GM23338 (cell line): ENCODE measurements at regions not wholly inside any gene's neighbourhood (a gene's known extent, or its start where the extent isn't known, plus 50 kb on each side); places are given as distances from the start of the nearest gene placed in this dataset.

Experiments
- ATAC-seq: fragments of 200-7000 bp; cut with Tn5 transposase; 3 replicates; pipeline ENCODE4 v1.9.1; 2020
- DNase-seq: peaks from one replicate; pipeline ENCODE4 v3.0.0-alpha.2; 2015; ENCODE audit warnings: low spot score
- H2AFZ ChIP-seq: fragments of 200-600 bp; sonication (generic); 2 replicates; pipeline ENCODE4 v1.8.0; 2016; ENCODE audit warnings: antibody characterized with exemption, mild to moderate bottlenecking, moderate library complexity
- H3F3A ChIP-seq: fragments of 200-600 bp; sonication (generic); replicated peaks from 2 replicates; pipeline ENCODE4 v1.8.0; 2017; ENCODE audit warnings: antibody characterized with exemption, mixed run types, low read depth
- H3K27ac ChIP-seq: fragments of 200-600 bp; sonication (generic); 2 replicates; pipeline ENCODE4 v1.6.1; 2016; ENCODE audit warnings: low read depth
- H3K27me3 ChIP-seq: fragments of 200-600 bp; sonication (generic); 2 replicates; pipeline ENCODE4 v1.8.0; 2016; ENCODE audit warnings: mild to moderate bottlenecking, mixed run types, moderate library complexity; ENCODE audit not compliant: insufficient read depth
- H3K36me3 ChIP-seq: fragments of 200-600 bp; sonication (generic); 2 replicates; pipeline ENCODE4 v1.8.0; 2016; ENCODE audit warnings: mild to moderate bottlenecking; ENCODE audit not compliant: insufficient read depth
- H3K4me1 ChIP-seq: fragments of 200-600 bp; sonication (generic); 2 replicates; pipeline ENCODE4 v1.8.0; 2016; ENCODE audit warnings: mild to moderate bottlenecking, moderate library complexity; ENCODE audit not compliant: insufficient read depth
- H3K4me2 ChIP-seq: fragments of 200-600 bp; sonication (generic); 2 replicates; pipeline ENCODE4 v1.7.1; 2017; ENCODE audit warnings: mixed run types
- H3K4me3 ChIP-seq: fragments of 200-600 bp; sonication (generic); 2 replicates; pipeline ENCODE4 v1.6.1; 2016; ENCODE audit warnings: mixed run types
- H3K79me2 ChIP-seq: fragments of 200-600 bp; sonication (generic); replicated peaks from 2 replicates; pipeline ENCODE4 v1.8.0; 2017; ENCODE audit warnings: mild to moderate bottlenecking; ENCODE audit not compliant: insufficient read depth
- H3K9me2 ChIP-seq: fragments of 200-600 bp; sonication (generic); 2 replicates; pipeline ENCODE4 v1.8.0; 2017; ENCODE audit not compliant: insufficient read depth
- H4K20me1 ChIP-seq: fragments of 200-600 bp; sonication (generic); replicated peaks from 2 replicates; pipeline ENCODE4 v1.8.0; 2017; ENCODE audit warnings: mild to moderate bottlenecking; ENCODE audit not compliant: insufficient read depth
- H3K27ac Mint-ChIP-seq: 2 replicates; pipeline ENCODE4 v1.8.0; 2020; ENCODE audit warnings: inconsistent platforms, mild to moderate bottlenecking, moderate library complexity, mixed read lengths
- H3K27me3 Mint-ChIP-seq: 3 replicates; pipeline ENCODE4 v1.8.0; 2022; ENCODE audit warnings: low read depth, mild to moderate bottlenecking, moderate library complexity, mixed read lengths, inconsistent platforms; ENCODE audit not compliant: insufficient read depth, poor library complexity
- H3K36me3 Mint-ChIP-seq: 3 replicates; pipeline ENCODE4 v1.8.0; 2021; ENCODE audit warnings: low read depth, mild to moderate bottlenecking, inconsistent platforms, moderate library complexity, mixed read lengths
- H3K4me1 Mint-ChIP-seq: 3 replicates; pipeline ENCODE4 v1.8.0; 2020; ENCODE audit warnings: mild to moderate bottlenecking, inconsistent platforms, mixed read lengths
- H3K4me3 Mint-ChIP-seq: 3 replicates; pipeline ENCODE4 v1.8.0; 2021; ENCODE audit warnings: moderate library complexity, mild to moderate bottlenecking, inconsistent platforms, mixed read lengths
- H3K9me3 Mint-ChIP-seq: 3 replicates; pipeline ENCODE4 v1.8.0; 2020; ENCODE audit warnings: moderate library complexity, mild to moderate bottlenecking, inconsistent platforms, mixed read lengths
- CREB1 ChIP-seq: fragments of 250-450 bp; sonication (Bioruptor Pico); IDR thresholded peaks from 2 replicates; pipeline ENCODE4 v1.5.0; 2020; ENCODE audit warnings: low read depth, mild to moderate bottlenecking, moderate library complexity
- EZH2 ChIP-seq: fragments of 200-600 bp; sonication (generic); IDR thresholded peaks from one replicate; pipeline ENCODE4 v1.8.0; 2017; ENCODE audit warnings: antibody characterized with exemption, mild to moderate bottlenecking, low read depth; ENCODE audit not compliant: unreplicated experiment
- EZH2phosphoT487 ChIP-seq: fragments of 200-600 bp; sonication (generic); IDR thresholded peaks from one replicate; pipeline ENCODE4 v1.8.1; 2018; ENCODE audit warnings: antibody characterized with exemption; ENCODE audit not compliant: unreplicated experiment
- JUNB ChIP-seq: IDR thresholded peaks from one replicate; pipeline ENCODE4 v1.6.1; 2016; ENCODE audit warnings: antibody characterized with exemption; ENCODE audit not compliant: unreplicated experiment
- NANOG ChIP-seq: IDR thresholded peaks from 2 replicates; pipeline ENCODE4 v1.6.1; 2016; ENCODE audit warnings: antibody characterized with exemption, borderline replicate concordance
- POLR2AphosphoS5 ChIP-seq: IDR thresholded peaks from 2 replicates; pipeline ENCODE4 v1.6.1; 2016; ENCODE audit warnings: antibody characterized with exemption, low read depth
- STAT1 ChIP-seq: IDR thresholded peaks from one replicate; pipeline ENCODE4 v1.6.1; 2016; ENCODE audit warnings: antibody characterized with exemption; ENCODE audit not compliant: unreplicated experiment
- ZNF114 ChIP-seq: fragments of 250-450 bp; sonication (Bioruptor Pico); IDR thresholded peaks from 2 replicates; pipeline ENCODE4 v1.5.0; 2020; ENCODE audit warnings: mild to moderate bottlenecking, moderate library complexity
- TF ChIP-seq, protein P1 (sequence below): IDR thresholded peaks from one replicate; pipeline ENCODE4 v1.6.1; 2018; ENCODE audit warnings: antibody characterized with exemption; ENCODE audit not compliant: unreplicated experiment
- TF ChIP-seq, protein P2 (sequence below): fragments of 250-450 bp; sonication (Bioruptor Pico); IDR thresholded peaks from 2 replicates; pipeline ENCODE4 v1.5.0; 2020; ENCODE audit warnings: mild to moderate bottlenecking, moderate library complexity
- TF ChIP-seq, protein P3 (sequence below), 2 experiments: fragments of 200-600 bp in 1 of 2; sonication (generic) in 1 of 2; conservative IDR thresholded peaks; 2 replicates each; pipeline versions ENCODE4 v1.5.1 to v1.6.1; 2016 to 2017; ENCODE audit warnings: antibody characterized with exemption in 2 of 2, low read depth in 2 of 2, mild to moderate bottlenecking in 2 of 2, moderate library complexity in 1 of 2
- TF ChIP-seq, protein P4 (sequence below): IDR thresholded peaks from 2 replicates; pipeline ENCODE4 v1.6.1; 2016; ENCODE audit warnings: antibody characterized with exemption

DNA sequence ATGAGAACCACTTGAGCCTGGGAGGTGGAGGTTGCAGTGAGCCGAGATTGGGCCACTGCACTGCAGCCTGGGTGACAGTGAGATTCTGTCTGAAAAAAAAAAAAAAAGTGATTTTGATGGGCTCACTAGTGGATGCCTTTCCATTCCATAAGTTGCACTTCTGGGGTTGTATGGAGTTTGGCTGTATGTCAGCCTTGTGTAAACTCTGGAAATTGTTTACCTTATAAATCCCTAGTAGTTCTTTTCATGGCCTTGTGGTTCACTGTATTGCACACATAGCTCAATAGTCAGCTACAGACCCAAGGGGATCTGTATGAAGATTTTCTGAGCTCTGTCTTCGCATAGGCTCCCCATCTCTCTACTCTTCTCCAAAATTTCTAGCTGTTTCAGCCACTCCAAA lies 131.9 kb downstream of the SOX11 start:
- TF ChIP-seq JUNB = no peak
- TF ChIP-seq STAT1 = no peak
- no peak for TF ChIP-seq CREB1 (CRISPR knock-in tag)
- no peak for TF ChIP-seq EZH2
- TF ChIP-seq NANOG = no peak
- TF ChIP-seq ZNF114 = no peak
- no peak for TF ChIP-seq EZH2phosphoT487
- TF ChIP-seq, protein P1, sequence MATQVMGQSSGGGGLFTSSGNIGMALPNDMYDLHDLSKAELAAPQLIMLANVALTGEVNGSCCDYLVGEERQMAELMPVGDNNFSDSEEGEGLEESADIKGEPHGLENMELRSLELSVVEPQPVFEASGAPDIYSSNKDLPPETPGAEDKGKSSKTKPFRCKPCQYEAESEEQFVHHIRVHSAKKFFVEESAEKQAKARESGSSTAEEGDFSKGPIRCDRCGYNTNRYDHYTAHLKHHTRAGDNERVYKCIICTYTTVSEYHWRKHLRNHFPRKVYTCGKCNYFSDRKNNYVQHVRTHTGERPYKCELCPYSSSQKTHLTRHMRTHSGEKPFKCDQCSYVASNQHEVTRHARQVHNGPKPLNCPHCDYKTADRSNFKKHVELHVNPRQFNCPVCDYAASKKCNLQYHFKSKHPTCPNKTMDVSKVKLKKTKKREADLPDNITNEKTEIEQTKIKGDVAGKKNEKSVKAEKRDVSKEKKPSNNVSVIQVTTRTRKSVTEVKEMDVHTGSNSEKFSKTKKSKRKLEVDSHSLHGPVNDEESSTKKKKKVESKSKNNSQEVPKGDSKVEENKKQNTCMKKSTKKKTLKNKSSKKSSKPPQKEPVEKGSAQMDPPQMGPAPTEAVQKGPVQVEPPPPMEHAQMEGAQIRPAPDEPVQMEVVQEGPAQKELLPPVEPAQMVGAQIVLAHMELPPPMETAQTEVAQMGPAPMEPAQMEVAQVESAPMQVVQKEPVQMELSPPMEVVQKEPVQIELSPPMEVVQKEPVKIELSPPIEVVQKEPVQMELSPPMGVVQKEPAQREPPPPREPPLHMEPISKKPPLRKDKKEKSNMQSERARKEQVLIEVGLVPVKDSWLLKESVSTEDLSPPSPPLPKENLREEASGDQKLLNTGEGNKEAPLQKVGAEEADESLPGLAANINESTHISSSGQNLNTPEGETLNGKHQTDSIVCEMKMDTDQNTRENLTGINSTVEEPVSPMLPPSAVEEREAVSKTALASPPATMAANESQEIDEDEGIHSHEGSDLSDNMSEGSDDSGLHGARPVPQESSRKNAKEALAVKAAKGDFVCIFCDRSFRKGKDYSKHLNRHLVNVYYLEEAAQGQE = no peak
- TF ChIP-seq, protein P2, sequence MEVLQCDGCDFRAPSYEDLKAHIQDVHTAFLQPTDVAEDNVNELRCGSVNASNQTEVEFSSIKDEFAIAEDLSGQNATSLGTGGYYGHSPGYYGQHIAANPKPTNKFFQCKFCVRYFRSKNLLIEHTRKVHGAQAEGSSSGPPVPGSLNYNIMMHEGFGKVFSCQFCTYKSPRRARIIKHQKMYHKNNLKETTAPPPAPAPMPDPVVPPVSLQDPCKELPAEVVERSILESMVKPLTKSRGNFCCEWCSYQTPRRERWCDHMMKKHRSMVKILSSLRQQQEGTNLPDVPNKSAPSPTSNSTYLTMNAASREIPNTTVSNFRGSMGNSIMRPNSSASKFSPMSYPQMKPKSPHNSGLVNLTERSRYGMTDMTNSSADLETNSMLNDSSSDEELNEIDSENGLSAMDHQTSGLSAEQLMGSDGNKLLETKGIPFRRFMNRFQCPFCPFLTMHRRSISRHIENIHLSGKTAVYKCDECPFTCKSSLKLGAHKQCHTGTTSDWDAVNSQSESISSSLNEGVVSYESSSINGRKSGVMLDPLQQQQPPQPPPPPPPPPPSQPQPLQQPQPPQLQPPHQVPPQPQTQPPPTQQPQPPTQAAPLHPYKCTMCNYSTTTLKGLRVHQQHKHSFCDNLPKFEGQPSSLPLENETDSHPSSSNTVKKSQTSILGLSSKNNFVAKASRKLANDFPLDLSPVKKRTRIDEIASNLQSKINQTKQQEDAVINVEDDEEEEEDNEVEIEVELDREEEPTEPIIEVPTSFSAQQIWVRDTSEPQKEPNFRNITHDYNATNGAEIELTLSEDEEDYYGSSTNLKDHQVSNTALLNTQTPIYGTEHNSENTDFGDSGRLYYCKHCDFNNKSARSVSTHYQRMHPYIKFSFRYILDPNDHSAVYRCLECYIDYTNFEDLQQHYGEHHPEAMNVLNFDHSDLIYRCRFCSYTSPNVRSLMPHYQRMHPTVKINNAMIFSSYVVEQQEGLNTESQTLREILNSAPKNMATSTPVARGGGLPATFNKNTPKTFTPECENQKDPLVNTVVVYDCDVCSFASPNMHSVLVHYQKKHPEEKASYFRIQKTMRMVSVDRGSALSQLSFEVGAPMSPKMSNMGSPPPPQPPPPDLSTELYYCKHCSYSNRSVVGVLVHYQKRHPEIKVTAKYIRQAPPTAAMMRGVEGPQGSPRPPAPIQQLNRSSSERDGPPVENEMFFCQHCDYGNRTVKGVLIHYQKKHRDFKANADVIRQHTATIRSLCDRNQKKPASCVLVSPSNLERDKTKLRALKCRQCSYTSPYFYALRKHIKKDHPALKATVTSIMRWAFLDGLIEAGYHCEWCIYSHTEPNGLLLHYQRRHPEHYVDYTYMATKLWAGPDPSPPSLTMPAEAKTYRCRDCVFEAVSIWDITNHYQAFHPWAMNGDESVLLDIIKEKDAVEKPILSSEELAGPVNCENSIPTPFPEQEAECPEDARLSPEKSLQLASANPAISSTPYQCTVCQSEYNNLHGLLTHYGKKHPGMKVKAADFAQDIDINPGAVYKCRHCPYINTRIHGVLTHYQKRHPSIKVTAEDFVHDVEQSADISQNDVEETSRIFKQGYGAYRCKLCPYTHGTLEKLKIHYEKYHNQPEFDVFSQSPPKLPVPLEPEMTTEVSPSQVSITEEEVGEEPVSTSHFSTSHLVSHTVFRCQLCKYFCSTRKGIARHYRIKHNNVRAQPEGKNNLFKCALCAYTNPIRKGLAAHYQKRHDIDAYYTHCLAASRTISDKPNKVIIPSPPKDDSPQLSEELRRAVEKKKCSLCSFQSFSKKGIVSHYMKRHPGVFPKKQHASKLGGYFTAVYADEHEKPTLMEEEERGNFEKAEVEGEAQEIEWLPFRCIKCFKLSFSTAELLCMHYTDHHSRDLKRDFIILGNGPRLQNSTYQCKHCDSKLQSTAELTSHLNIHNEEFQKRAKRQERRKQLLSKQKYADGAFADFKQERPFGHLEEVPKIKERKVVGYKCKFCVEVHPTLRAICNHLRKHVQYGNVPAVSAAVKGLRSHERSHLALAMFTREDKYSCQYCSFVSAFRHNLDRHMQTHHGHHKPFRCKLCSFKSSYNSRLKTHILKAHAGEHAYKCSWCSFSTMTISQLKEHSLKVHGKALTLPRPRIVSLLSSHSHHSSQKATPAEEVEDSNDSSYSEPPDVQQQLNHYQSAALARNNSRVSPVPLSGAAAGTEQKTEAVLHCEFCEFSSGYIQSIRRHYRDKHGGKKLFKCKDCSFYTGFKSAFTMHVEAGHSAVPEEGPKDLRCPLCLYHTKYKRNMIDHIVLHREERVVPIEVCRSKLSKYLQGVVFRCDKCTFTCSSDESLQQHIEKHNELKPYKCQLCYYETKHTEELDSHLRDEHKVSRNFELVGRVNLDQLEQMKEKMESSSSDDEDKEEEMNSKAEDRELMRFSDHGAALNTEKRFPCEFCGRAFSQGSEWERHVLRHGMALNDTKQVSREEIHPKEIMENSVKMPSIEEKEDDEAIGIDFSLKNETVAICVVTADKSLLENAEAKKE = no peak
- TF ChIP-seq POLR2AphosphoS5 = no peak
- TF ChIP-seq, protein P3, sequence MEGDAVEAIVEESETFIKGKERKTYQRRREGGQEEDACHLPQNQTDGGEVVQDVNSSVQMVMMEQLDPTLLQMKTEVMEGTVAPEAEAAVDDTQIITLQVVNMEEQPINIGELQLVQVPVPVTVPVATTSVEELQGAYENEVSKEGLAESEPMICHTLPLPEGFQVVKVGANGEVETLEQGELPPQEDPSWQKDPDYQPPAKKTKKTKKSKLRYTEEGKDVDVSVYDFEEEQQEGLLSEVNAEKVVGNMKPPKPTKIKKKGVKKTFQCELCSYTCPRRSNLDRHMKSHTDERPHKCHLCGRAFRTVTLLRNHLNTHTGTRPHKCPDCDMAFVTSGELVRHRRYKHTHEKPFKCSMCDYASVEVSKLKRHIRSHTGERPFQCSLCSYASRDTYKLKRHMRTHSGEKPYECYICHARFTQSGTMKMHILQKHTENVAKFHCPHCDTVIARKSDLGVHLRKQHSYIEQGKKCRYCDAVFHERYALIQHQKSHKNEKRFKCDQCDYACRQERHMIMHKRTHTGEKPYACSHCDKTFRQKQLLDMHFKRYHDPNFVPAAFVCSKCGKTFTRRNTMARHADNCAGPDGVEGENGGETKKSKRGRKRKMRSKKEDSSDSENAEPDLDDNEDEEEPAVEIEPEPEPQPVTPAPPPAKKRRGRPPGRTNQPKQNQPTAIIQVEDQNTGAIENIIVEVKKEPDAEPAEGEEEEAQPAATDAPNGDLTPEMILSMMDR (conservative IDR thresholded peaks at IDR 0.05; ENCODE audit: low read depth in 2 of 2) = no peak
- TF ChIP-seq, protein P4, sequence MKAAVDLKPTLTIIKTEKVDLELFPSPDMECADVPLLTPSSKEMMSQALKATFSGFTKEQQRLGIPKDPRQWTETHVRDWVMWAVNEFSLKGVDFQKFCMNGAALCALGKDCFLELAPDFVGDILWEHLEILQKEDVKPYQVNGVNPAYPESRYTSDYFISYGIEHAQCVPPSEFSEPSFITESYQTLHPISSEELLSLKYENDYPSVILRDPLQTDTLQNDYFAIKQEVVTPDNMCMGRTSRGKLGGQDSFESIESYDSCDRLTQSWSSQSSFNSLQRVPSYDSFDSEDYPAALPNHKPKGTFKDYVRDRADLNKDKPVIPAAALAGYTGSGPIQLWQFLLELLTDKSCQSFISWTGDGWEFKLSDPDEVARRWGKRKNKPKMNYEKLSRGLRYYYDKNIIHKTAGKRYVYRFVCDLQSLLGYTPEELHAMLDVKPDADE = no peak
- Histone ChIP-seq H3K27me3 (no peaks in the 10 kb centered on the region), H3K36me3 (no peaks in the 10 kb centered on the region; the same call in 1 of the 2 replicates), H2AFZ (no peak overlapping the region), H3K4me3 (no peak overlapping the region), H4K20me1 (no peaks in the 10 kb centered on the region), H3K79me2 (no peaks in the 10 kb centered on the region), H3K4me1 (no peaks in the 10 kb centered on the region; the same call in 1 of the 2 replicates), H3F3A (no peaks in the 10 kb centered on the region), H3K27ac (no peak overlapping the region), H3K9me2 (peaks cover 4% of the 10 kb centered on the region; the same call in 1 of the 2 replicates), H3K4me2 (no peak overlapping the region)
- Mint-ChIP-seq H3K9me3 (peaks cover 26% of the 10 kb centered on the region), H3K27me3 (no peaks in the 10 kb centered on the region), H3K4me1 (peaks cover 6% of the 10 kb centered on the region), H3K4me3 (no peak overlapping the region), H3K36me3 (peaks cover 14% of the 10 kb centered on the region), H3K27ac (no peak overlapping the region)
- DNase-seq (no peak), ATAC-seq (no peak)
